NCI-H1694 treated with DMSO at 0.1 percent for 48 hours (cell line): ENCODE measurements at regions not wholly inside any gene's neighbourhood (a gene's known extent, or its start where the extent isn't known, plus 50 kb on each side); places are given as distances from the start of the nearest gene placed in this dataset.

Experiments used
- DNase-seq: peaks from one replicate; lab custom pipeline; 2025; lab: John Stamatoyannopoulos, UW

GRCh38 chr13:40254394-40254793 is 412.0 kb downstream of the FOXO1 start:
- no peak for DNase-seq

GRCh38 chr13:40255551-40255950 is 410.9 kb downstream of the FOXO1 start:
- no peak for DNase-seq

GRCh38 chr13:40259899-40260298 is 406.5 kb downstream of the FOXO1 start:
- no peak for DNase-seq

- DNase-seq: no peak
Measured at GRCh38 chr13:40261336-40261735, 405.1 kb downstream of the FOXO1 start.

- no peak for DNase-seq
Measured at GRCh38 chr13:40261947-40262346, 404.5 kb downstream of the FOXO1 start.

GRCh38 chr13:40269086-40269485 is 397.4 kb downstream of the FOXO1 start:
- no peak for DNase-seq

GRCh38 chr13:40270726-40271125 is 395.7 kb downstream of the FOXO1 start:
- DNase-seq: no peak

GRCh38 chr13:40271271-40271885 is 395.1 kb downstream of the FOXO1 start:
- DNase-seq: no peak

GRCh38 chr13:40271931-40272775 is 394.3 kb downstream of the FOXO1 start:
- peak; percentile 1 for DNase-seq

GRCh38 chr13:40272776-40273139 is 393.7 kb downstream of the FOXO1 start:
- DNase-seq: no peak

GRCh38 chr13:40273253-40274025 is 393.0 kb downstream of the FOXO1 start:
- DNase-seq: no peak

- DNase-seq: no peak
Measured at GRCh38 chr13:40274103-40274502, 392.3 kb downstream of the FOXO1 start.

GRCh38 chr13:40275155-40275554 is 391.3 kb downstream of the FOXO1 start:
- DNase-seq: no peak

GRCh38 chr13:40275636-40276035 is 390.8 kb downstream of the FOXO1 start:
- DNase-seq: no peak

GRCh38 chr13:40283666-40284065 is 382.8 kb downstream of the FOXO1 start:
- DNase-seq: no peak

GRCh38 chr13:40285634-40286033 is 380.8 kb downstream of the FOXO1 start:
- DNase-seq: no peak

- no peak for DNase-seq
Measured at GRCh38 chr13:40287428-40287827, 379.0 kb downstream of the FOXO1 start.

GRCh38 chr13:40288259-40288658 is 378.2 kb downstream of the FOXO1 start:
- no peak for DNase-seq

- DNase-seq: no peak
Measured at GRCh38 chr13:40290758-40291157, 375.7 kb downstream of the FOXO1 start.

- DNase-seq: peak; percentile 60
Measured at GRCh38 chr13:40292108-40292507, 374.3 kb downstream of the FOXO1 start.

- peak; percentile 16 for DNase-seq
Measured at GRCh38 chr13:40292536-40292935, 373.9 kb downstream of the FOXO1 start.

GRCh38 chr13:40302351-40302750 is 364.1 kb downstream of the FOXO1 start:
- no peak for DNase-seq

GRCh38 chr13:40304391-40304790 is 362.1 kb downstream of the FOXO1 start:
- no peak for DNase-seq
